WTC11 (cell line): ENCODE measurements at regions not wholly inside any gene's neighbourhood (a gene's known extent, or its start where the extent isn't known, plus 50 kb on each side); places are given as distances from the start of the nearest gene placed in this dataset.

Experiments
- ATAC-seq: fragments of 200-7000 bp; cut with Tn5 transposase; 2 replicates; pipeline ENCODE4 v1.10.0; 2021; ENCODE audit warnings: mild to moderate bottlenecking, moderate library complexity
- CTCF ChIA-PET: fragments of 300-600 bp; sonication (Branson Sonifier 250); formaldehyde crosslinking; loops from one replicate; lab custom pipeline; 2021; ENCODE audit warnings: antibody characterized with exemption; lab: Charles Lee
- POLR2A ChIA-PET: fragments of 350-600 bp; sonication (Branson Sonifier 250); formaldehyde crosslinking; loops from one replicate; lab custom pipeline; 2021; ENCODE audit warnings: antibody characterized with exemption; lab: Charles Lee
- DNase-seq: peaks from one replicate; pipeline ENCODE4 v3.0.0; 2021; ENCODE audit warnings: low spot score
- H3K27ac Mint-ChIP-seq: 2 replicates; pipeline ENCODE4 v1.8.0; 2021; ENCODE audit warnings: mixed read lengths
- H3K27me3 Mint-ChIP-seq: 2 replicates; pipeline ENCODE4 v1.8.0; 2021; ENCODE audit warnings: low read depth, mild to moderate bottlenecking, moderate library complexity, mixed read lengths
- H3K36me3 Mint-ChIP-seq: 2 replicates; pipeline ENCODE4 v1.8.0; 2021; ENCODE audit warnings: mixed read lengths
- H3K4me1 Mint-ChIP-seq: 2 replicates; pipeline ENCODE4 v1.8.0; 2022; ENCODE audit warnings: mixed read lengths
- H3K4me3 Mint-ChIP-seq: 2 replicates; pipeline ENCODE4 v1.8.0; 2021; ENCODE audit warnings: mild to moderate bottlenecking, moderate library complexity, mixed read lengths
- H3K9me3 Mint-ChIP-seq: 2 replicates; pipeline ENCODE4 v1.8.0; 2021; ENCODE audit warnings: mixed read lengths
- ATF1 ChIP-seq: sonication (generic); formaldehyde crosslinking; IDR thresholded peaks from 2 replicates; pipeline ENCODE4 v1.8.1; 2023; ENCODE audit warnings: mild to moderate bottlenecking, moderate library complexity, missing genetic modification reagents
- EMX1 ChIP-seq: fragments of 250-450 bp; sonication (Bioruptor Pico); IDR thresholded peaks from 2 replicates; pipeline ENCODE4 v1.8.0; 2021; ENCODE audit warnings: mild to moderate bottlenecking
- GTF2I ChIP-seq: fragments of 250-450 bp; sonication (Bioruptor Pico); conservative IDR thresholded peaks from 2 replicates; pipeline ENCODE4 v1.4.0; 2021; ENCODE audit warnings: mild to moderate bottlenecking
- NR1H2 ChIP-seq: sonication (generic); formaldehyde crosslinking; IDR thresholded peaks from 2 replicates; pipeline ENCODE4 v1.9.0; 2021; ENCODE audit warnings: mild to moderate bottlenecking, moderate library complexity, missing genetic modification reagents
- SP1 ChIP-seq: sonication (generic); formaldehyde crosslinking; conservative IDR thresholded peaks from 2 replicates; pipeline ENCODE4 v1.8.1; 2022; ENCODE audit warnings: missing genetic modification reagents
- TEAD1 ChIP-seq: sonication (generic); formaldehyde crosslinking; IDR thresholded peaks from 2 replicates; pipeline ENCODE4 v1.8.0; 2022; ENCODE audit warnings: mild to moderate bottlenecking, missing genetic modification reagents
- ZNF396 ChIP-seq: fragments of 250-450 bp; sonication (Bioruptor Pico); IDR thresholded peaks from 2 replicates; pipeline ENCODE4 v1.8.0; 2021; ENCODE audit warnings: mild to moderate bottlenecking, moderate library complexity, borderline replicate concordance
- ZNF416 ChIP-seq: fragments of 250-450 bp; sonication (Bioruptor Pico); IDR thresholded peaks from 2 replicates; pipeline ENCODE4 v1.9.0; 2021; ENCODE audit warnings: mild to moderate bottlenecking, inconsistent platforms
- ZNF423 ChIP-seq: fragments of 250-450 bp; sonication (Bioruptor Pico); IDR thresholded peaks from 2 replicates; pipeline ENCODE4 v2.1.2; 2022; ENCODE audit warnings: mild to moderate bottlenecking, moderate library complexity
- TF ChIP-seq, protein P1 (sequence below): fragments of 250-450 bp; sonication (Bioruptor Pico); IDR thresholded peaks from 2 replicates; pipeline ENCODE4 v1.9.0; 2021; ENCODE audit warnings: mild to moderate bottlenecking
- TF ChIP-seq, protein P2 (sequence below): sonication (generic); formaldehyde crosslinking; IDR thresholded peaks from 2 replicates; pipeline ENCODE4 v1.8.0; 2022; ENCODE audit warnings: mild to moderate bottlenecking, missing genetic modification reagents
- TF ChIP-seq, protein P3 (sequence below): fragments of 250-450 bp; sonication (Bioruptor Pico); IDR thresholded peaks from 2 replicates; pipeline ENCODE4 v1.8.0; 2021; ENCODE audit warnings: mild to moderate bottlenecking
- TF ChIP-seq, protein P4 (sequence below): fragments of 250-450 bp; sonication (Bioruptor Pico); IDR thresholded peaks from 2 replicates; pipeline ENCODE4 v2.1.2; 2022; ENCODE audit warnings: mild to moderate bottlenecking, moderate library complexity
- TF ChIP-seq, protein P5 (sequence below): sonication (generic); formaldehyde crosslinking; IDR thresholded peaks from 2 replicates; pipeline ENCODE4 v1.8.1; 2022; ENCODE audit warnings: low read depth, missing genetic modification reagents, borderline replicate concordance
- TF ChIP-seq, protein P6 (sequence below): sonication (generic); formaldehyde crosslinking; IDR thresholded peaks from 2 replicates; pipeline ENCODE4 v1.8.1; 2023; ENCODE audit warnings: mild to moderate bottlenecking, missing genetic modification reagents, borderline replicate concordance
- TF ChIP-seq, protein P7 (sequence below): sonication (generic); formaldehyde crosslinking; conservative IDR thresholded peaks from 2 replicates; pipeline ENCODE4 v1.8.1; 2022; ENCODE audit warnings: mild to moderate bottlenecking, missing genetic modification reagents
- TF ChIP-seq, protein P8 (sequence below): sonication (generic); formaldehyde crosslinking; IDR thresholded peaks from 2 replicates; pipeline ENCODE4 v1.8.1; 2023; ENCODE audit warnings: mild to moderate bottlenecking, missing genetic modification reagents, moderate library complexity
- TF ChIP-seq, protein P9 (sequence below): fragments of 250-450 bp; sonication (Bioruptor Pico); IDR thresholded peaks from 2 replicates; pipeline ENCODE4 v1.9.0; 2021; ENCODE audit warnings: mild to moderate bottlenecking

DNA sequence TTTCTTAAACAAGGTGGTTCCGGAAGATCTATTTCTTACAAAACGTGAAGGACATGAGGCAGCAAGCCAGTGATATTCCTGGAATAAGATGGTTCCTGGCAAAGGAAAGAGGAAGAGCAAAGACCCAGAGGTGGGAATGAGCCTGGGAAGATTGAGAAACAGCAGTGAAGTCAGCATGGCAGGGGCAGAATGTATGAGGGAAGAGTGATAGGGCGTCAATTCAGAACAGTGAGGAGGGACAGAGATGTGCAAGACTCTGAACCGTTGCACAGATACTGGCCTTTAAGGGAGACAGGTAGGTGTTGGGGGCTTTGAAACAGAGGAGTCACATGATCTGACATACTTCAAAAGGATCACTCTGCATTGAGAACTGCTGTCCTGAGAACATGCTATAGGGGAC lies 338.3 kb downstream of the CBLN4 start:
- no peak for ATAC-seq

DNA sequence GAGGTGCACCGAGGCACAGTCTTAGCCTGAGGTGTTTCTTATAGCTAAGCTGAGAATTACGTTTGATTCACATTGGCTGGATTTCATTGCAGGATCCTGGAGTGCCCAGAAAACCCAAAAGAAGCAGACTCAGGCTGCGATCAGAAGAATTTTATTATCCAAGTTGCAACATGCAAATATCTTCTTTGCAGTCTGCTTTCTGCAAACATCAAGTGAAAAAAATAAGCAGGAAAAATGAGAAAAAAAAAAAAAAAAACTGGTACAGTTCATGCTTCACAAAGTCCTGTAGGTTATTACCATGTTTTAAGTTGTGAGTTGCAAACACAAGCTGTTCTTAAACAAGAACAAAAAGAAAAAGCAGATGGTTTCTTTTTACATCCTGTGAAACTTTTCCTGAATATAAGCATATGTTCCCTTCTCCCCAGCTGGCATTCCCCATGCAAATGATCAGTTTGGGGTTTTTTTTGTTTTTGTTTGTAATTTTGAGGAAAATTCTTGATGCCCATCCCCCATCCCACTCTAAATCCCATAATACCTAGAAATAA lies 349.0 kb downstream of the CBLN4 start:
- Mint-ChIP-seq H3K4me3 (no peak overlapping the region), H3K9me3 (peaks cover 80% of the 10 kb centered on the region), H3K4me1 (no peaks in the 10 kb centered on the region), H3K27ac (no peak overlapping the region), H3K27me3 (peaks cover 9% of the 10 kb centered on the region), H3K36me3 (peaks cover 63% of the 10 kb centered on the region)
- ChIA-PET CTCF (no interaction called here), POLR2A (no interaction called here)
- DNase-seq (no peak), ATAC-seq (no peak)
- TF ChIP-seq ZNF396: no peak

More for the DNA sequence above, 338.3 kb downstream of the CBLN4 start:
- Mint-ChIP-seq H3K36me3 (peaks cover 74% of the 10 kb centered on the region), H3K4me3 (no peak overlapping the region), H3K9me3 (peaks cover 83% of the 10 kb centered on the region), H3K27ac (no peak overlapping the region), H3K4me1 (no peaks in the 10 kb centered on the region), H3K27me3 (peaks cover 16% of the 10 kb centered on the region)
- ChIA-PET POLR2A (no interaction called here), CTCF (no interaction called here)
- no peak for DNase-seq
- no peak for TF ChIP-seq SP1 (CRISPR knock-in tag)
- no peak for TF ChIP-seq NR1H2 (CRISPR knock-in tag)
- no peak for TF ChIP-seq EMX1 (CRISPR knock-in tag)
- TF ChIP-seq, protein P1, sequence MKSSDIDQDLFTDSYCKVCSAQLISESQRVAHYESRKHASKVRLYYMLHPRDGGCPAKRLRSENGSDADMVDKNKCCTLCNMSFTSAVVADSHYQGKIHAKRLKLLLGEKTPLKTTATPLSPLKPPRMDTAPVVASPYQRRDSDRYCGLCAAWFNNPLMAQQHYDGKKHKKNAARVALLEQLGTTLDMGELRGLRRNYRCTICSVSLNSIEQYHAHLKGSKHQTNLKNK (CRISPR knock-in tag): no peak
- no peak for TF ChIP-seq ZNF416 (CRISPR knock-in tag)
- TF ChIP-seq, protein P2, sequence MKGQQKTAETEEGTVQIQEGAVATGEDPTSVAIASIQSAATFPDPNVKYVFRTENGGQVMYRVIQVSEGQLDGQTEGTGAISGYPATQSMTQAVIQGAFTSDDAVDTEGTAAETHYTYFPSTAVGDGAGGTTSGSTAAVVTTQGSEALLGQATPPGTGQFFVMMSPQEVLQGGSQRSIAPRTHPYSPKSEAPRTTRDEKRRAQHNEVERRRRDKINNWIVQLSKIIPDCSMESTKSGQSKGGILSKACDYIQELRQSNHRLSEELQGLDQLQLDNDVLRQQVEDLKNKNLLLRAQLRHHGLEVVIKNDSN: no peak
- TF ChIP-seq ZNF396: no peak
- no peak for TF ChIP-seq GTF2I (CRISPR knock-in tag)
- TF ChIP-seq, protein P3, sequence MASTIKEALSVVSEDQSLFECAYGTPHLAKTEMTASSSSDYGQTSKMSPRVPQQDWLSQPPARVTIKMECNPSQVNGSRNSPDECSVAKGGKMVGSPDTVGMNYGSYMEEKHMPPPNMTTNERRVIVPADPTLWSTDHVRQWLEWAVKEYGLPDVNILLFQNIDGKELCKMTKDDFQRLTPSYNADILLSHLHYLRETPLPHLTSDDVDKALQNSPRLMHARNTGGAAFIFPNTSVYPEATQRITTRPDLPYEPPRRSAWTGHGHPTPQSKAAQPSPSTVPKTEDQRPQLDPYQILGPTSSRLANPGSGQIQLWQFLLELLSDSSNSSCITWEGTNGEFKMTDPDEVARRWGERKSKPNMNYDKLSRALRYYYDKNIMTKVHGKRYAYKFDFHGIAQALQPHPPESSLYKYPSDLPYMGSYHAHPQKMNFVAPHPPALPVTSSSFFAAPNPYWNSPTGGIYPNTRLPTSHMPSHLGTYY (CRISPR knock-in tag): no peak
- TF ChIP-seq, protein P4, sequence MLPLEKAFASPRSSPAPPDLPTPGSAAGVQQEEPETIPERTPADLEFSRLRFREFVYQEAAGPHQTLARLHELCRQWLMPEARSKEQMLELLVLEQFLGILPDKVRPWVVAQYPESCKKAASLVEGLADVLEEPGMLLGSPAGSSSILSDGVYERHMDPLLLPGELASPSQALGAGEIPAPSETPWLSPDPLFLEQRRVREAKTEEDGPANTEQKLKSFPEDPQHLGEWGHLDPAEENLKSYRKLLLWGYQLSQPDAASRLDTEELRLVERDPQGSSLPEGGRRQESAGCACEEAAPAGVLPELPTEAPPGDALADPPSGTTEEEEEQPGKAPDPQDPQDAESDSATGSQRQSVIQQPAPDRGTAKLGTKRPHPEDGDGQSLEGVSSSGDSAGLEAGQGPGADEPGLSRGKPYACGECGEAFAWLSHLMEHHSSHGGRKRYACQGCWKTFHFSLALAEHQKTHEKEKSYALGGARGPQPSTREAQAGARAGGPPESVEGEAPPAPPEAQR (CRISPR knock-in tag): no peak
- TF ChIP-seq, protein P5, sequence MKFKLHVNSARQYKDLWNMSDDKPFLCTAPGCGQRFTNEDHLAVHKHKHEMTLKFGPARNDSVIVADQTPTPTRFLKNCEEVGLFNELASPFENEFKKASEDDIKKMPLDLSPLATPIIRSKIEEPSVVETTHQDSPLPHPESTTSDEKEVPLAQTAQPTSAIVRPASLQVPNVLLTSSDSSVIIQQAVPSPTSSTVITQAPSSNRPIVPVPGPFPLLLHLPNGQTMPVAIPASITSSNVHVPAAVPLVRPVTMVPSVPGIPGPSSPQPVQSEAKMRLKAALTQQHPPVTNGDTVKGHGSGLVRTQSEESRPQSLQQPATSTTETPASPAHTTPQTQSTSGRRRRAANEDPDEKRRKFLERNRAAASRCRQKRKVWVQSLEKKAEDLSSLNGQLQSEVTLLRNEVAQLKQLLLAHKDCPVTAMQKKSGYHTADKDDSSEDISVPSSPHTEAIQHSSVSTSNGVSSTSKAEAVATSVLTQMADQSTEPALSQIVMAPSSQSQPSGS (CRISPR knock-in tag): no peak

DNA sequence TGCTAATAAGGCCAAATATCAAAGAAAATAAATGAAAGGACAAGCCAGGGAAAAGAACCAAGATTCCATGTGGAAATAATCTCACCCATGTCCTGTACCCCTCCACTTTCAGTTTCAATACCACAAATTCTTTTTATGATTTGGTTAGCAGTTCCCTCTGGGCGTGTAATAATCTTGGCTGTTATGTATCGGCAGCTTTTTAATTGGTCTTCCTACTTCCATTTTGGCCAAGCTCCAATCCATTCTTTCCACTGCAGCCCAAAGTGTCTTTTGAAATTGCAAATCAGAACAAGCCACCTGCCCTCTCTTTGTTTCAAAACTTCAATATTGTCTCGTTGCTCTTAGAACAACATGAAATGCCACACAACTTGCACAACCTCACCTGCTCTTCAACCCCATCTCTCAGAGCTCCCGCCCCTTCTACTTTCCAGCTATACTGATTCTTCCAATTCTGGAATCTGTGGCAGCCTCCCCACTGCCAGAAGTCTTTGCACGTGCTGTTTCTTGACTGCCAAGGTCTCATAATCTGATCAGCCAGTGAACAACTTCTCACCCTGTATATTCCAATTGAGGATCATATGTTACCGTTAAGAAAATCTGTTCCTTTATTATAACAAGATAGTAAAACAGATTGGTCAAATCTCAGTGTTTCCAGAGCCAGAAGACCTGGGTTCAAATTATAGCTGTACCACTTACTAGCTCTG lies 354.5 kb downstream of the CBLN4 start:
- Mint-ChIP-seq H3K27ac (no peak overlapping the region), H3K9me3 (peaks cover 90% of the 10 kb centered on the region), H3K4me1 (no peaks in the 10 kb centered on the region), H3K4me3 (no peak overlapping the region), H3K27me3 (peaks cover 5% of the 10 kb centered on the region), H3K36me3 (peaks cover 75% of the 10 kb centered on the region)
- ChIA-PET POLR2A (no interaction called here), CTCF (no interaction called here)
- DNase-seq (no peak), ATAC-seq (no peak)
- TF ChIP-seq GTF2I (CRISPR knock-in tag) (no peak), ZNF396 (no peak), ATF1 (no peak), TEAD1 (CRISPR knock-in tag) (no peak), ZNF423 (CRISPR knock-in tag) (no peak)
- TF ChIP-seq, protein P6, sequence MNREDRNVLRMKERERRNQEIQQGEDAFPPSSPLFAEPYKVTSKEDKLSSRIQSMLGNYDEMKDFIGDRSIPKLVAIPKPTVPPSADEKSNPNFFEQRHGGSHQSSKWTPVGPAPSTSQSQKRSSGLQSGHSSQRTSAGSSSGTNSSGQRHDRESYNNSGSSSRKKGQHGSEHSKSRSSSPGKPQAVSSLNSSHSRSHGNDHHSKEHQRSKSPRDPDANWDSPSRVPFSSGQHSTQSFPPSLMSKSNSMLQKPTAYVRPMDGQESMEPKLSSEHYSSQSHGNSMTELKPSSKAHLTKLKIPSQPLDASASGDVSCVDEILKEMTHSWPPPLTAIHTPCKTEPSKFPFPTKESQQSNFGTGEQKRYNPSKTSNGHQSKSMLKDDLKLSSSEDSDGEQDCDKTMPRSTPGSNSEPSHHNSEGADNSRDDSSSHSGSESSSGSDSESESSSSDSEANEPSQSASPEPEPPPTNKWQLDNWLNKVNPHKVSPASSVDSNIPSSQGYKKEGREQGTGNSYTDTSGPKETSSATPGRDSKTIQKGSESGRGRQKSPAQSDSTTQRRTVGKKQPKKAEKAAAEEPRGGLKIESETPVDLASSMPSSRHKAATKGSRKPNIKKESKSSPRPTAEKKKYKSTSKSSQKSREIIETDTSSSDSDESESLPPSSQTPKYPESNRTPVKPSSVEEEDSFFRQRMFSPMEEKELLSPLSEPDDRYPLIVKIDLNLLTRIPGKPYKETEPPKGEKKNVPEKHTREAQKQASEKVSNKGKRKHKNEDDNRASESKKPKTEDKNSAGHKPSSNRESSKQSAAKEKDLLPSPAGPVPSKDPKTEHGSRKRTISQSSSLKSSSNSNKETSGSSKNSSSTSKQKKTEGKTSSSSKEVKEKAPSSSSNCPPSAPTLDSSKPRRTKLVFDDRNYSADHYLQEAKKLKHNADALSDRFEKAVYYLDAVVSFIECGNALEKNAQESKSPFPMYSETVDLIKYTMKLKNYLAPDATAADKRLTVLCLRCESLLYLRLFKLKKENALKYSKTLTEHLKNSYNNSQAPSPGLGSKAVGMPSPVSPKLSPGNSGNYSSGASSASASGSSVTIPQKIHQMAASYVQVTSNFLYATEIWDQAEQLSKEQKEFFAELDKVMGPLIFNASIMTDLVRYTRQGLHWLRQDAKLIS: no peak
- TF ChIP-seq, protein P7, sequence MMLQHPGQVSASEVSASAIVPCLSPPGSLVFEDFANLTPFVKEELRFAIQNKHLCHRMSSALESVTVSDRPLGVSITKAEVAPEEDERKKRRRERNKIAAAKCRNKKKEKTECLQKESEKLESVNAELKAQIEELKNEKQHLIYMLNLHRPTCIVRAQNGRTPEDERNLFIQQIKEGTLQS (CRISPR knock-in tag): no peak
- TF ChIP-seq, protein P8, sequence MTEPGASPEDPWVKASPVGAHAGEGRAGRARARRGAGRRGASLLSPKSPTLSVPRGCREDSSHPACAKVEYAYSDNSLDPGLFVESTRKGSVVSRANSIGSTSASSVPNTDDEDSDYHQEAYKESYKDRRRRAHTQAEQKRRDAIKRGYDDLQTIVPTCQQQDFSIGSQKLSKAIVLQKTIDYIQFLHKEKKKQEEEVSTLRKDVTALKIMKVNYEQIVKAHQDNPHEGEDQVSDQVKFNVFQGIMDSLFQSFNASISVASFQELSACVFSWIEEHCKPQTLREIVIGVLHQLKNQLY (CRISPR knock-in tag): no peak
- TF ChIP-seq, protein P9, sequence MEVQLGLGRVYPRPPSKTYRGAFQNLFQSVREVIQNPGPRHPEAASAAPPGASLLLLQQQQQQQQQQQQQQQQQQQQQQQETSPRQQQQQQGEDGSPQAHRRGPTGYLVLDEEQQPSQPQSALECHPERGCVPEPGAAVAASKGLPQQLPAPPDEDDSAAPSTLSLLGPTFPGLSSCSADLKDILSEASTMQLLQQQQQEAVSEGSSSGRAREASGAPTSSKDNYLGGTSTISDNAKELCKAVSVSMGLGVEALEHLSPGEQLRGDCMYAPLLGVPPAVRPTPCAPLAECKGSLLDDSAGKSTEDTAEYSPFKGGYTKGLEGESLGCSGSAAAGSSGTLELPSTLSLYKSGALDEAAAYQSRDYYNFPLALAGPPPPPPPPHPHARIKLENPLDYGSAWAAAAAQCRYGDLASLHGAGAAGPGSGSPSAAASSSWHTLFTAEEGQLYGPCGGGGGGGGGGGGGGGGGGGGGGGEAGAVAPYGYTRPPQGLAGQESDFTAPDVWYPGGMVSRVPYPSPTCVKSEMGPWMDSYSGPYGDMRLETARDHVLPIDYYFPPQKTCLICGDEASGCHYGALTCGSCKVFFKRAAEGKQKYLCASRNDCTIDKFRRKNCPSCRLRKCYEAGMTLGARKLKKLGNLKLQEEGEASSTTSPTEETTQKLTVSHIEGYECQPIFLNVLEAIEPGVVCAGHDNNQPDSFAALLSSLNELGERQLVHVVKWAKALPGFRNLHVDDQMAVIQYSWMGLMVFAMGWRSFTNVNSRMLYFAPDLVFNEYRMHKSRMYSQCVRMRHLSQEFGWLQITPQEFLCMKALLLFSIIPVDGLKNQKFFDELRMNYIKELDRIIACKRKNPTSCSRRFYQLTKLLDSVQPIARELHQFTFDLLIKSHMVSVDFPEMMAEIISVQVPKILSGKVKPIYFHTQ (CRISPR knock-in tag): no peak
